ENCODE measurements at regions not wholly inside any gene's neighbourhood (a gene's known extent, or its start where the extent isn't known, plus 50 kb on each side); places are given as distances from the start of the nearest gene placed in this dataset.
"Not testable (repeated sequence)": the region's sequence is repeated elsewhere in the genome, so short reads cannot be mapped to it uniquely, and the experiment has no call there.

GRCh38 chr3:145088917-145089316 is 1072.1 kb downstream of the PLOD2 start:
- no peak for DNase-seq (ENCODE audit: extremely low read depth in 1 of 11, low read depth in 9 of 11, low spot score in 4 of 11)

GRCh38 chr3:145089337-145089736 is 1071.6 kb downstream of the PLOD2 start:
- DNase-seq (ENCODE audit: extremely low read depth in 1 of 11, low read depth in 9 of 11, low spot score in 4 of 11), result no peak

- peak in 9 of 11 donors; percentile 7 to 24 (median 12) for DNase-seq (ENCODE audit: extremely low read depth in 1 of 11, low read depth in 9 of 11, low spot score in 4 of 11)
Measured at GRCh38 chr3:145094355-145094941, 1066.5 kb downstream of the PLOD2 start.

GRCh38 chr3:145111141-145111540 is 1049.8 kb downstream of the PLOD2 start:
- not testable (repeated sequence) for DNase-seq (ENCODE audit: extremely low read depth in 1 of 11, low read depth in 9 of 11, low spot score in 4 of 11)

- no peak for DNase-seq (ENCODE audit: extremely low read depth in 1 of 11, low read depth in 9 of 11, low spot score in 4 of 11)
Measured at GRCh38 chr3:145116769-145117168, 1044.2 kb downstream of the PLOD2 start.

- no peak for DNase-seq (ENCODE audit: extremely low read depth in 1 of 11, low read depth in 9 of 11, low spot score in 4 of 11)
Measured at GRCh38 chr3:145118303-145118702, 1042.7 kb downstream of the PLOD2 start.

- peak in 2 of 11 donors; percentile 1 for DNase-seq (ENCODE audit: extremely low read depth in 1 of 11, low read depth in 9 of 11, low spot score in 4 of 11)
Measured at GRCh38 chr3:145124900-145125678, 1035.9 kb downstream of the PLOD2 start.

GRCh38 chr3:145133281-145133680 is 1027.7 kb downstream of the PLOD2 start:
- no peak for DNase-seq (ENCODE audit: extremely low read depth in 1 of 11, low read depth in 9 of 11, low spot score in 4 of 11)

GRCh38 chr3:145134738-145135137 is 1026.2 kb downstream of the PLOD2 start:
- DNase-seq (ENCODE audit: extremely low read depth in 1 of 11, low read depth in 9 of 11, low spot score in 4 of 11), result no peak

- no peak for DNase-seq (ENCODE audit: extremely low read depth in 1 of 11, low read depth in 9 of 11, low spot score in 4 of 11)
Measured at GRCh38 chr3:145144361-145144760, 1016.6 kb downstream of the PLOD2 start.

GRCh38 chr3:145145461-145145860 is 1015.5 kb downstream of the PLOD2 start:
- DNase-seq (ENCODE audit: extremely low read depth in 1 of 11, low read depth in 9 of 11, low spot score in 4 of 11), result no peak

- DNase-seq (ENCODE audit: extremely low read depth in 1 of 11, low read depth in 9 of 11, low spot score in 4 of 11), result no peak
Measured at GRCh38 chr3:145159640-145160039, 1001.3 kb downstream of the PLOD2 start.

- no peak for DNase-seq (ENCODE audit: extremely low read depth in 1 of 11, low read depth in 9 of 11, low spot score in 4 of 11)
Measured at GRCh38 chr3:145170121-145170520, 990.9 kb downstream of the PLOD2 start.

GRCh38 chr3:145175626-145176025 is 985.4 kb downstream of the PLOD2 start:
- no peak for DNase-seq (ENCODE audit: extremely low read depth in 1 of 11, low read depth in 9 of 11, low spot score in 4 of 11)

GRCh38 chr3:145176907-145177306 is 984.1 kb downstream of the PLOD2 start:
- DNase-seq (ENCODE audit: extremely low read depth in 1 of 11, low read depth in 9 of 11, low spot score in 4 of 11), result no peak

GRCh38 chr3:145177828-145178227 is 983.2 kb downstream of the PLOD2 start:
- DNase-seq (ENCODE audit: extremely low read depth in 1 of 11, low read depth in 9 of 11, low spot score in 4 of 11), result no peak

GRCh38 chr3:145182196-145182911 is 978.6 kb downstream of the PLOD2 start:
- DNase-seq (ENCODE audit: extremely low read depth in 1 of 11, low read depth in 9 of 11, low spot score in 4 of 11), result no peak

- DNase-seq (ENCODE audit: extremely low read depth in 1 of 11, low read depth in 9 of 11, low spot score in 4 of 11), result no peak
Measured at GRCh38 chr3:145183261-145183660, 977.7 kb downstream of the PLOD2 start.

GRCh38 chr3:145188079-145188770 is 972.8 kb downstream of the PLOD2 start:
- no peak for DNase-seq (ENCODE audit: extremely low read depth in 1 of 11, low read depth in 9 of 11, low spot score in 4 of 11)

- DNase-seq (ENCODE audit: extremely low read depth in 1 of 11, low read depth in 9 of 11, low spot score in 4 of 11), result no peak
Measured at GRCh38 chr3:145190138-145190537, 970.8 kb downstream of the PLOD2 start.

All from renal cortex interstitium (tissue), 11 donors.